ENCODE measurements at regions not wholly inside any gene's neighbourhood (a gene's known extent, or its start where the extent isn't known, plus 50 kb on each side); places are given as distances from the start of the nearest gene placed in this dataset.

DNA sequence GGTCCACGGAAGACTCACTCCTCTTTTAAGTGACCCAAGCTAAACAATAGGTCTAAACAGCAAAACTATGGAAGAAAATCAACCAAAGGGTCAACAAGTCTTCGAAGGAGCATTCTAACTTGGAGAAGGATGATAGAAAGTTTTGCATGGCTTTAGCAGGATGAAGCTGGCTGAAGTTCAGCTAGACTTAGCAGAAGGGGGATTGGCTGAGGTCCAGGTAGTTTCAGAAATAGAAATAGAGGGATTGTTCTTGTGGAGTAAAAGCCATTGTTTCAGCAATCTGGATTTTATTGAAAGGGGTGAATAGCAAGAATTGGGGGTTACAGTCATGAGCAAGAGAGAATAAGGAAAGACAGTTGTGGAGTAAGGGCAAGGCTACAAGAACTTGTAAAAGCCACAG is 84.7 kb upstream of the TSPAN8 start:
- TF ChIP-seq, protein P1, sequence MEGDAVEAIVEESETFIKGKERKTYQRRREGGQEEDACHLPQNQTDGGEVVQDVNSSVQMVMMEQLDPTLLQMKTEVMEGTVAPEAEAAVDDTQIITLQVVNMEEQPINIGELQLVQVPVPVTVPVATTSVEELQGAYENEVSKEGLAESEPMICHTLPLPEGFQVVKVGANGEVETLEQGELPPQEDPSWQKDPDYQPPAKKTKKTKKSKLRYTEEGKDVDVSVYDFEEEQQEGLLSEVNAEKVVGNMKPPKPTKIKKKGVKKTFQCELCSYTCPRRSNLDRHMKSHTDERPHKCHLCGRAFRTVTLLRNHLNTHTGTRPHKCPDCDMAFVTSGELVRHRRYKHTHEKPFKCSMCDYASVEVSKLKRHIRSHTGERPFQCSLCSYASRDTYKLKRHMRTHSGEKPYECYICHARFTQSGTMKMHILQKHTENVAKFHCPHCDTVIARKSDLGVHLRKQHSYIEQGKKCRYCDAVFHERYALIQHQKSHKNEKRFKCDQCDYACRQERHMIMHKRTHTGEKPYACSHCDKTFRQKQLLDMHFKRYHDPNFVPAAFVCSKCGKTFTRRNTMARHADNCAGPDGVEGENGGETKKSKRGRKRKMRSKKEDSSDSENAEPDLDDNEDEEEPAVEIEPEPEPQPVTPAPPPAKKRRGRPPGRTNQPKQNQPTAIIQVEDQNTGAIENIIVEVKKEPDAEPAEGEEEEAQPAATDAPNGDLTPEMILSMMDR (IDR thresholded peaks at IDR 0.05), result no peak
- TF ChIP-seq EP300 (IDR thresholded peaks at IDR 0.05) (no peak), POLR2AphosphoS5 (IDR thresholded peaks at IDR 0.05) (no peak)
